ENCODE measurements at regions not wholly inside any gene's neighbourhood (a gene's known extent, or its start where the extent isn't known, plus 50 kb on each side); places are given as distances from the start of the nearest gene placed in this dataset.

DNA sequence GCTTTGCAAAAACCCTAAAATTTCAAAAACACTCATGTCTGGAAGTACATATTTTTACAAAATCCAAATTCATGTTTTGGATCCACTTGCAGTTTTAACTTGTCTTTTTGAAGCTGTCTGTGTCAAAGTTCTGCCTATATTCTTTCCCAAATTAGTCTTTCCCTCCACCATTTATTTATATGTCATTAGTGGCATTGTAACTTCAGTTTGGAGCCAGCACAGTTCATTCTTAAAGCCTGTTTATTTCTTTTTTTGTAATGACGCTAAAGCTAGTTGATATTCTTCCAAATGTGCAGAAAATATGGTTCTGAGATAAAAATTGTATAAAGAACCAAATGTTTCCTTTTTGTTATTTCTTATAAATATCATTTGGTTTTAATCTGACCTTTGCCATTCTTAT is 2039.3 kb downstream of the OLFM4 start:
- 70 to 82% (median 74%) methylated on average over 1 of the region's 1 CpG for WGBS, 4 donors
- H3K9me3 ChIP-seq, result no peaks in the 10 kb centered on the region
- ATAC-seq (no peak), DNase-seq (no peak)
- no peak for TF ChIP-seq POLR2A (IDR thresholded peaks at IDR 0.05)
- TF ChIP-seq, protein P1, sequence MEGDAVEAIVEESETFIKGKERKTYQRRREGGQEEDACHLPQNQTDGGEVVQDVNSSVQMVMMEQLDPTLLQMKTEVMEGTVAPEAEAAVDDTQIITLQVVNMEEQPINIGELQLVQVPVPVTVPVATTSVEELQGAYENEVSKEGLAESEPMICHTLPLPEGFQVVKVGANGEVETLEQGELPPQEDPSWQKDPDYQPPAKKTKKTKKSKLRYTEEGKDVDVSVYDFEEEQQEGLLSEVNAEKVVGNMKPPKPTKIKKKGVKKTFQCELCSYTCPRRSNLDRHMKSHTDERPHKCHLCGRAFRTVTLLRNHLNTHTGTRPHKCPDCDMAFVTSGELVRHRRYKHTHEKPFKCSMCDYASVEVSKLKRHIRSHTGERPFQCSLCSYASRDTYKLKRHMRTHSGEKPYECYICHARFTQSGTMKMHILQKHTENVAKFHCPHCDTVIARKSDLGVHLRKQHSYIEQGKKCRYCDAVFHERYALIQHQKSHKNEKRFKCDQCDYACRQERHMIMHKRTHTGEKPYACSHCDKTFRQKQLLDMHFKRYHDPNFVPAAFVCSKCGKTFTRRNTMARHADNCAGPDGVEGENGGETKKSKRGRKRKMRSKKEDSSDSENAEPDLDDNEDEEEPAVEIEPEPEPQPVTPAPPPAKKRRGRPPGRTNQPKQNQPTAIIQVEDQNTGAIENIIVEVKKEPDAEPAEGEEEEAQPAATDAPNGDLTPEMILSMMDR (IDR thresholded peaks at IDR 0.05), result no peak
- H3K27me3 ChIP-seq, result no peaks in the 10 kb centered on the region
- no peaks in the 10 kb centered on the region for H3K4me1 ChIP-seq
- H3K4me3 ChIP-seq, result no peak overlapping the region
- no peak overlapping the region for H3K27ac ChIP-seq
- no peaks in the 10 kb centered on the region for H3K36me3 ChIP-seq
- intact Hi-C loops (cut with DNase I), result no loop called here

DNA sequence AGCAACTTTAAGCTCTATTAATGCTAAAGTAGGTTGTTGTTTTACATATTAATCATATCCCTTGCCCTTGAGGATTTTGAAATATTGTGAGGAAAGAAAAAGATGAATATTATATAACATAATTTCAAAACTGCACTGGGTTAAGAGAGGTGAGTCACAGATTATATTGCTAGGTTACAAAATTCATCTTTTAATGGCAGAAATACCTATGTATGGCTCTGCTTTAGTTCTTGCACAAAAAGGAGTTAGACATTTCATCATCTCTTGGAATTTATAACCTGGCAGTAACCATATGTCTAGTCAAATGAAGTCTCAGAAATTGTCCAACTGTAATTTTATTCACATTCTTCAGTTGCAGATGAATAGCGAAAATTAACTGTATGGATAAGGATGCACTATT is 2041.1 kb downstream of the OLFM4 start:
- Histone ChIP-seq H3K9me3 (no peaks in the 10 kb centered on the region), H3K4me3 (no peak overlapping the region), H3K36me3 (no peaks in the 10 kb centered on the region), H3K4me1 (no peaks in the 10 kb centered on the region), H3K27ac (no peak overlapping the region), H3K27me3 (no peaks in the 10 kb centered on the region)
- TF ChIP-seq, protein P1 (IDR thresholded peaks at IDR 0.05), result no peak
- no peak for TF ChIP-seq POLR2A (IDR thresholded peaks at IDR 0.05)
- no peak for DNase-seq
- intact Hi-C loops (cut with DNase I), result no loop called here
- WGBS, 4 donors, result 93 to 94% (median 93%) methylated on average over 1 of the region's 1 CpG
- no peak for ATAC-seq

DNA sequence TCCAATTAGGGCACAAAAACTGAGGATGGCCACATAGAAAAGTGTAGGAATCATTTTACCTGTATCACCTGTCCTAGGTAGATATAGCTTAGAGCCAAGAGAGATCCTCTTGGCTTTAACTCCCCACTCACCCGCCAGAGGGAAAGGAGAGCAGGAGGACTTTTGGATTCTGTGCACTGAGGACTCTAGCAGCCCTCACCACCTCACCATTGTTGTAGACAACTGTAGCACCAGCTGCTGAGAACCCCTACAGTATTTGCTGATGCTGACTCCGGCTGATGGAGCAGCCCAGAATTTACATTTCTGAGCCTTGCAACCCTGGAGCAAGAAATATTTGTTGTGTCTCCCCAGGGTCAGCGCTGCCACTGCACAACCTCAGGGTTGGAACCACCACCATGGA is 2044.4 kb downstream of the OLFM4 start:
- Histone ChIP-seq H3K4me1 (no peaks in the 10 kb centered on the region), H3K4me3 (no peak overlapping the region), H3K9me3 (no peaks in the 10 kb centered on the region), H3K27me3 (no peaks in the 10 kb centered on the region), H3K36me3 (no peaks in the 10 kb centered on the region), H3K27ac (no peak overlapping the region)
- DNase-seq (no peak), ATAC-seq (no peak)
- intact Hi-C loops (cut with DNase I), result no loop called here
- 66 to 88% (median 85%) methylated on average over 3 of the region's 3 CpGs for WGBS, 4 donors
- TF ChIP-seq, protein P1 (IDR thresholded peaks at IDR 0.05), result no peak
- TF ChIP-seq POLR2A (IDR thresholded peaks at IDR 0.05), result no peak

DNA sequence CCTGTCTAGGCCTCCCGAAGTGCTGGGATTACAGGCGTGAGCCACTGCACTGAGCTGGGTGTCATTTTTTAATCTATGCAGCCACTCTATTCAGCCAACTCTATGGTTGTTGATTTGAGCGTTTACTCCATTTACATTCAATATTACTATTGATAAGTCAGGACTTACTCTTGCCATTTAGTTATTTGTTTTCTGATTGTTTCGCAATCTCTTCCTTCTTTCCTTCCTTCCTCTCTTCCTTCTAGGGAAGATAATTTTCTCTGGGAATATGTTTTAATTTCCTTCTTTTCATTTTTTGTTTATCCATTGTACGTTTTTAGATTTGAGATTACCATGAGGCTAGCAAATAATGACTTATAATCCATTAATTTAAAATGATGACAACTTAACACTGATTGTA is 2056.0 kb downstream of the OLFM4 start:
- Histone ChIP-seq H3K27me3 (no peaks in the 10 kb centered on the region), H3K36me3 (no peaks in the 10 kb centered on the region), H3K4me1 (no peaks in the 10 kb centered on the region), H3K9me3 (peaks cover 0 to 6% (median 0%) of the 10 kb centered on the region in 12 donors), H3K4me3 (no peak overlapping the region), H3K27ac (no peak overlapping the region)
- TF ChIP-seq, protein P1 (IDR thresholded peaks at IDR 0.05), result no peak
- TF ChIP-seq POLR2A (IDR thresholded peaks at IDR 0.05), result no peak
- no peak for DNase-seq
- WGBS, 4 donors, result 73 to 78% (median 74%) methylated on average over 5 of the region's 5 CpGs
- intact Hi-C loops (cut with DNase I), result no loop called here
- no peak for ATAC-seq

Data from heart left ventricle (tissue), 16 donors.